GM21360 (cell line): ENCODE measurements at regions not wholly inside any gene's neighbourhood (a gene's known extent, or its start where the extent isn't known, plus 50 kb on each side); places are given as distances from the start of the nearest gene placed in this dataset.

Experiments
- ATAC-seq: cut with Tn5 transposase; IDR thresholded peaks from one replicate; pipeline ENCODE4 v1.9.1; 2021; ENCODE audit warnings: mild to moderate bottlenecking, moderate library complexity; ENCODE audit not compliant: unreplicated experiment

DNA sequence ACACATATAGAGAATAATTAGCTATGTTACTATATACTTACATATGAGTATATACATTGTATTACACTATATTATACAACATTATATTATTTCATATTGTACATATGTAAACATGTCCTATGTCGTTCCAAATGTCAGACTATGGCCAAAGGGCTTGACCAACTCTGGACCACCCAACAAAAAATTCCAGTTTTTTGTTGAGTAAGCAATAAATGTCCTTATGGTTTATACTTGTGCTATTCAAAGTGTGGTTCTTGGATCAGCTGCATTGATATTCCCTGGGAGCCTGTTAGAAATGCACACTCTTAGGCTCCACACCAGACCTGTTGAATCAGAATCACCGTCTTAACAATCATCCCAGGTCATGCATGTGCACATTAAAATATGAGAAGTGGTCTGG is 225.4 kb upstream of the ZFP64 start:
- no peak for ATAC-seq

- ATAC-seq, result no peak
These were observed 220.0 kb upstream of the ZFP64 start for GRCh38 chr20:52411611-52412010.

DNA sequence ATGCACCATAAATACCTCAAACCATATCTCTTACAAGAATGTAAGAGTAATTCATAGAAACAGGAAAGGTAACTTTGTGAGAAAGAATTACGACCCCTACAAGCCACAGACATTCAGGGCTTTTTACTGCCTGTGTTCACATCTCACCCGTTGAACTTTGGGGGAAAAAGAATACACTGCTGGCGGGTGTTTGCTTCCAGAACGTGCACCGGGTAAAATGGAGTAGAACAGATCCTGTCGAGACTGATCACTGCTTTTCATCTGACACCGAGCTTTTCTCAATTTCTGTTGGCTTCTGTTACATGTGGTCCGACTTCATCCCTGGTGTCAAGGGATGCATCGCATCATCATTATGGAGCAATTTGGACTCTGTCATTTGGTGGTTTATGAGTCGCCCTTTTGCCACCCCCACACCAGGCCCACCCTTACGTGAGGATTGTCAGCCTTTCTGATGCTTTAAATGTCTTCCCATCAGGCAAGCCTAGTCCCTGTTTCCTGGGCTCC is 219.2 kb upstream of the ZFP64 start:
- no peak for ATAC-seq

DNA sequence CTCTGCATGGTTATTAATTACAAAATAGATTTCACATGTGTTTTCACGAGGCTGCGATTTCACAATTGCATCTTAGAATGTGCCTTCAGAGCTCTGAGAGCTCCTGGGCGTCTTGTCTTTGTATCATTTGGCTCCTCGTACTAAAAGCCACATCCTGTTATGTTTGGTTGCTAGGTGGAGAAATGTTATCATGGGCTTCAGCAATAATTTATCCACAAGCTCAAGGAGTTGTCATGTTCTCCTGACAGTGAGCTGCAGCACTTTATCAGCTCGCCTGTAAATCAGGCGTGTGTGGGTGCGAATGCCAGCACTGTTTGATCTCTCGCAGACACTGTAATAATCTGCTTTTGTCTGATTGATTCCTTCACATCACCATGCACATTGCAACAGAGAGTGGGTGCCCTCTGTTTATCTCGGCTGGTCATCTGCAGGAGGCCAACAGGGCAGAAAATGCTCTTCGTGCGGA is 218.6 kb upstream of the ZFP64 start:
- ATAC-seq, result no peak

GRCh38 chr20:52405986-52406385 is 214.4 kb upstream of the ZFP64 start:
- no peak for ATAC-seq

DNA sequence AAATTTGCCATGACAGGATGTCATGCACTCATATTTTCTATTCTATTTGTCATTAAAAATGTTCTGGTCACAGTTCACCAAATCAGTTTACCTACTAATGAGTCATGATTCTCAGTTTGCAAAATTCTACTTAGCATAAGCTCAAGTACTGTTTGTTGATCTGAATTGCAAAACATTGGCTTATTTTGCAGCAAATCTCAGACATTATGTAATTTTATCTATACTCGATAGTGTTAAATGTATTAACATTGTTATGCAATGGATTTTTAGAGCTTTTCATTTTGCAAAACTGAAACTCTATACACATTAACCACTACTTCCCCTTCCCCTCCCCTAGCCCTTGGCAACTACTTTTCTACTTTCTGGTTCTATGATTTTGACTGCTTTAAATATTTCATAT is 213.8 kb upstream of the ZFP64 start:
- ATAC-seq, result no peak

- ATAC-seq, result no peak
These were observed 213.1 kb upstream of the ZFP64 start for GRCh38 chr20:52404671-52405070.

DNA sequence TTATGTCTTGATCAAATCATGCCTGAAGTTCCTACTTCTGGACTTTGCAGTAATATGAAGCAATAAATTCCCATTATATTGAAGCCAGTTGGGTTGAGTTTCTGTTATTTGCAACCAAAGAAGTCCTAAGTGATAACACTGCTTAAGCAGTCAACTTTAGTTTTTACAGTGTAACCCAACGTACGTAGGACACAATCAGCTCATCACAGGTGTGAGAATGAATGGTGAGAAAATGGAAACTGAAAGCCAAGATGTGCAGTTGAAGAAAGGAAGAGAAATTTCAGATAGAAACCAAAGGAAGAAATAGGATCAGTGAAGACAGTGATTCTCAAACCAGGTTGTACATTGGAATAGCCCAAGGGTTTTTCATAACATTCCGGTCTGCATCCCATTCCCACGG is 211.4 kb upstream of the ZFP64 start:
- ATAC-seq, result no peak

DNA sequence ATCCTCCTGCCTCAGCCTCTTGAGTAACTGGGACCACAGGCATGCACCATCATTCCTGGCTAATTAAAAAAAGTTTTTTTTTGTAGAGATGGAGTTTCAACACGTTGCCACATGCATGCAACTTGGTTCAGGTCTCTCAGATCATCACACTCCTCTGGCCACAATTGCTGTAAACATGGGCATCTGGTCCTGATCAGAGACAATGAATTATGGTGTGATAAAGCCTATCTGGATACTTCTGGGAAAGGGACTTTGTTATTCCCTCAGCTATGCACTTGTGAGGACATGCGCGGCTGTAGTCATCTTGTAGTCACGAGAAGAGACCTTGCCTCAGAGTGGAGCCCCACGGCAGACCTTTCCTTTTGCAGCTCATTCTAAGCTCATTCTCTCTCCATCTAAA is 210.9 kb upstream of the ZFP64 start:
- no peak for ATAC-seq

DNA sequence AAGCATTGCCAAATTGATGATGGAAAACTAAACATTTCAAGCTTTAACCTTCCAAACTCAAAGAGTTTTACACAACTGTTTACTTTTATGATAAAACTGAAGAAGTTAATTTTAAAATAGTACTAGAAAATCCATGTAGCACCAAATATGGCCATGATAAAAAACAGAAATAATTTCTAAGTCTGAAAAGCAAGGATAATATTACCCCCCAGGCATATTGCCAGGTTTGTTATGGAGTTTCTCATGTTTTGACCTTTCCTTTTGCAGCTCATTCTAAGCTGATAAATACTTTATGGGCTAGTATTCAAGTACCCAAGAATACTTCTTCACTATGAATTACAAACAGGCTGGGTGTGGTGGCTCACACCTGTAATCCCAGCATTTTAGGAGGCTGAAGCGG is 209.9 kb upstream of the ZFP64 start:
- no peak for ATAC-seq

DNA sequence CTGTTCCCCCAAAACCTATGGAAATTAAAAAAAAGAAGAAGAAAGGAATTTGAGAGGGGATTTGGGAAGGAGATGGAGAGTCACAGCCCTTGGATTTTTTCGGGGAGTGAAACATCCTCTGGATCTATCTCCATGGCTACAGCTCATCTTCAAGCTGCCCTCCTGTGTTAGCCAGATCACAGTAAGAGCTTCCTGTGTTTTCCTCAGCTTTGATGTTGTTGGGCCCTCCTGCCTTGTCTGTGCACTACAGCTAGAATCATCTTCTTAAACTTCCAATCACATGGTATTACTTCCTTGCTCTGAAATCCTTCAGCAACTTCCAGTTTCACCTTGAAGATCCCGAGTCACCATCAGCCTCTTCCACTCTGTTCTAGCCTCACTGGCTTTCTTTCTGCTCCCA is 207.8 kb upstream of the ZFP64 start:
- ATAC-seq, result no peak

- no peak for ATAC-seq
These were observed 198.0 kb upstream of the ZFP64 start for GRCh38 chr20:52389606-52390005.

- ATAC-seq, result no peak
These were observed 192.5 kb upstream of the ZFP64 start for GRCh38 chr20:52383995-52384621.

DNA sequence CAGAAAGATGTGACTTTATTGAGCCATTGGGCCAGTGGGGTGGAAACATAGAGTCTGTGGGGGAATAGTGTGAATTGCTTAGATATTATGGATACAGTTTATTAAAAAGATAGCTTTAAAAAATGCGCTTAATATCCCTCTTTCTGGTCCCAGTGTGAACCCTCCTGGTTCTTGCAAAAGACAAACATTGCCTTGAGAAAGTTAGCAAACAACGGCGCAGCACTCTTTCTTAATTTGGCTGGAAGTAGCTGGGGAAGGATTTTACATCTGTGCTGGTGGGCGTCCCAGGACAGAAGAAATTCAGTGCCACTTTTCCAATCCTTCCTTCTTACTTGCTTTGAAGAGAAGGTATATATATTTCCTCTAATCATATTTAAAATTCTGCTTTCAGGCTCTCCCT is 191.4 kb upstream of the ZFP64 start:
- no peak for ATAC-seq

DNA sequence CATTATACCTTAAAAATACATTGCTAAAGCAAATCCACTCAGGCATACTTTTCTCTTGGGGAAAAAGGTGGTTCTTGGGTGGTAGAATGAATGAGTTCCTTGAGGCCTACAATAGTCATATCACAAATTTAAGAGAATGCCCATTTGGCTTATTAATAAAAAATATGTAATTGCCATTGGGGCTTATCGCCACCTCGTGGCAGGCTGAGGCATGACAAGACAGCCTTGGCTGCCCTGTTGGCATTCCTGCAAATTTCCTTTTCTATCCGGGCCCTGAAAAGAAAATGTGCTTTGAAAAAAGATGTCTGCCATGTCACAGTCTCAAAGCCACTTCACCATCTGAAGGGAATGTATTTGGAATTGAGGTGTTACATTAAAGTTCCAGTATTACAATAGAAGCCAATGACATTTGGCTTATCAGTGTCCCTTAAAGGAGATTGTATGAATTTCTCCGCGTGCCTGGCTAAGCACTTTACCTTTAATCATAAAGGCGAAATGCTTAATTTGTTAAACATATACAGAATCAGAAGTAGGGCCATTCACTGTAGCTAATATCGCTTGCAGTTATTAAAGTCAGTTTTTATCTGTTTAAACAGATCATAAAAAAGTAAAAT is 188.3 kb upstream of the ZFP64 start:
- no peak for ATAC-seq

GRCh38 chr20:52372169-52372568 is 180.6 kb upstream of the ZFP64 start:
- ATAC-seq, result no peak

DNA sequence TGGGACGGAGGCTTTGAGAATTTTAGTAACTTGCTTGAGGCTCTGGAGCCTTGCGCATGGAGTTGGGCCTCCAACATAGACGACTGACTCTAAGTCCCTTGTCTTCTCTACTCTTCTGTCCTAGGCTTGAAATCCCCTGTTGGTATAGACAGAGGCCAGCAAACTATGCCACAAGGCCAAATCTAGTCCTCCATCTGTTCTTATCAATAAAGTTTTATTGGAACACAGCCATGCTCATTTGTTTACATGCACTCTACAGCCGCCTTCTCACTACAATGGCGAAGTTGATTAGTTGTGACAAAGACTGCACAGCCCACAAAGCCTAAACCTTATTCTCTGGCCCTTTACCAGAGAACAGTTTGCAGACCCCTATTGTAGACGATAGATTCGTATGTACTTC is 174.1 kb upstream of the ZFP64 start:
- ATAC-seq, result no peak

- ATAC-seq, result no peak
These were observed 172.8 kb upstream of the ZFP64 start for GRCh38 chr20:52364405-52364804.

DNA sequence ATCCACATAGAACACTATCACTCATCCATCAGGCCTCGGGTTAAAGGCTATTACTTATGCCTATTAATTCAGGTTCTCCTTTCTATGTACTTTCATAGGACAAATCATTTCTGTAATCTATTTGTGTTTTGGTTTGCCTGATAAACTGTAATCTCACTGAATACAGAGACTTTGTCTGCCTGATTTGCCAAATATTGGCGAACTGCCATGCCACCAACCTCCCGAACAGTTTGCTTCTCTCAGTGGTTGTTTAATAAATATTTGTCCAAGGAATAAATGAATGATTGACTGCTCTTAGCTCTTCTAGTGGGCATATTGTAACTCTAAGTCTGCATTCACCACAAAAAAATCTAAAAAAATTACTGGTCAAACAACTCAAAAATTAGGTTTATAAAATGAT is 170.1 kb upstream of the ZFP64 start:
- no peak for ATAC-seq

GRCh38 chr20:52349806-52350205 is 158.2 kb upstream of the ZFP64 start:
- no peak for ATAC-seq

DNA sequence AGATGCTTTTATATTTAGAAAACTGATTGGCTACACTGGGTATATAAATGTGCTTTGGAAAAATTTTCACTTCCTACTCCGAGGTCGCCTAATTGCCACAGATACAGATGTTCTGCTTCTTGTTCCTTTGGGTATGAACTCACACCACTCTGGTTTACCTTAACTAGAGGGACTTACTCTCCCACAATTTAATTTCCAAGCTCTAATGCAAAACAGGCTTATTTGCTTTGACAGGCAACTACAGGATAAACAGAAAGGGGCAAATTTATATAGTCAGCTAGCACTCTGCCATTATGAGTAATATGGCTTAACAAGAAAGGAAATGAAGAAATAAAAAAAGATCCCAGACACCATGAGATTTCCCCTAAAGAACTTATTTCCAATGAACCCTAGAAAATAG is 156.9 kb upstream of the ZFP64 start:
- no peak for ATAC-seq

GRCh38 chr20:52346797-52347196 is 155.2 kb upstream of the ZFP64 start:
- ATAC-seq, result no peak

DNA sequence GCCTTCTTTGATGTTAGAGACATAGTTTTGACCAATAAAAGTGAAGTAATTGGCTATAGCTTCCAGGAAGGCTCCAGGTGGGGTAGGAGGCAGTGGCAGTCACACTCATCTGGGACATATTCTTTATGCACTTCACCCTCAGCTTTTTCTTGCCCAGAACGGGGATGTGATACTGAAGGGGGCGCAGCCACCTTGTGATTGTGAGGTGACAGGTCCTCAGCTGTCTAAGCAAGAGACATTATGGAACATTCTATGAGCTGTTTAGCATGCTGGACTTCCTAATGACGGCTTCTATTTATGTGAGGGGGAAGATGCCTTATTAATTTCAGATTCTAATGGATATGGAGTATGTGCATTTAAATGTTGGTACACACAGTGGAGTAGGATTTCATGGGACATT is 151.3 kb upstream of the ZFP64 start:
- no peak for ATAC-seq
